ENCODE measurements at regions not wholly inside any gene's neighbourhood (a gene's known extent, or its start where the extent isn't known, plus 50 kb on each side); places are given as distances from the start of the nearest gene placed in this dataset.
"Not testable (repeated sequence)": the region's sequence is repeated elsewhere in the genome, so short reads cannot be mapped to it uniquely, and the experiment has no call there.

DNA sequence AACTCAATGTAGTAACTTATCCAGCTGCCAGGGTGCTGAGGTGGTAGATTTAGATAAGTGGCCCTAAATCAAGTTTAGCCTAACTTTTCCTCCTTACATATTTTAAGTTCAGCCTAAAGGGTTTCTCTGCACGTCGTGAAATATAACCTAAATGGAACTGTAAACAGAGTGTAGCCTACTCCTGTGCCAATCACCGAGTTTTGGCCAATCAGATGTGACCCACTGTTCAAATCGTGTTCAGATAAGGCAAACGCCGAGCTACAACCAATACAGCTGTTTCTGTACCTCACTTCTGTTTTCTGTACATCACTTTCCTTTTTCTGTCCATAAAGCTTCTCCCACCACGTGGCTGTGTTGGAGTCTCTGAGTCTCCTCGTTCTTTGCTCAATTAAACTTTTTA is 904.2 kb upstream of the POT1 start:
- CTCF ChIA-PET: interaction anchor here (0.7 kb wide), 1 partner anchor 127 kb away, joined by 5 read pairs; no protein-coding TSS in a partner anchor
- POLR2A ChIA-PET: no interaction called here
- no peak for DNase-seq (ENCODE audit: extremely low spot score)
- TF ChIP-seq FOXM1 (IDR thresholded peaks at IDR 0.05; ENCODE audit: borderline replicate concordance): no peak
- no peak for TF ChIP-seq ZNF384 (IDR thresholded peaks at IDR 0.05)
- no peak for TF ChIP-seq FOXA1 (IDR thresholded peaks at IDR 0.05)
- TF ChIP-seq TARDBP (IDR thresholded peaks at IDR 0.05): no peak
- no peak for TF ChIP-seq SUZ12 (IDR thresholded peaks at IDR 0.05)
- no peak for TF ChIP-seq CTBP1 (IDR thresholded peaks at IDR 0.05; ENCODE audit: borderline replicate concordance)
- no peak for TF ChIP-seq ARNT (IDR thresholded peaks at IDR 0.05)
- TF ChIP-seq HDGF (IDR thresholded peaks at IDR 0.05; ENCODE audit: borderline replicate concordance): no peak
- TF ChIP-seq L3MBTL2 (conservative IDR thresholded peaks at IDR 0.05): no peak
- no peak for TF ChIP-seq LEF1 (IDR thresholded peaks at IDR 0.05; ENCODE audit: borderline replicate concordance)
- TF ChIP-seq, protein P1, sequence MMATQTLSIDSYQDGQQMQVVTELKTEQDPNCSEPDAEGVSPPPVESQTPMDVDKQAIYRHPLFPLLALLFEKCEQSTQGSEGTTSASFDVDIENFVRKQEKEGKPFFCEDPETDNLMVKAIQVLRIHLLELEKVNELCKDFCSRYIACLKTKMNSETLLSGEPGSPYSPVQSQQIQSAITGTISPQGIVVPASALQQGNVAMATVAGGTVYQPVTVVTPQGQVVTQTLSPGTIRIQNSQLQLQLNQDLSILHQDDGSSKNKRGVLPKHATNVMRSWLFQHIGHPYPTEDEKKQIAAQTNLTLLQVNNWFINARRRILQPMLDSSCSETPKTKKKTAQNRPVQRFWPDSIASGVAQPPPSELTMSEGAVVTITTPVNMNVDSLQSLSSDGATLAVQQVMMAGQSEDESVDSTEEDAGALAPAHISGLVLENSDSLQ (IDR thresholded peaks at IDR 0.05): no peak

DNA sequence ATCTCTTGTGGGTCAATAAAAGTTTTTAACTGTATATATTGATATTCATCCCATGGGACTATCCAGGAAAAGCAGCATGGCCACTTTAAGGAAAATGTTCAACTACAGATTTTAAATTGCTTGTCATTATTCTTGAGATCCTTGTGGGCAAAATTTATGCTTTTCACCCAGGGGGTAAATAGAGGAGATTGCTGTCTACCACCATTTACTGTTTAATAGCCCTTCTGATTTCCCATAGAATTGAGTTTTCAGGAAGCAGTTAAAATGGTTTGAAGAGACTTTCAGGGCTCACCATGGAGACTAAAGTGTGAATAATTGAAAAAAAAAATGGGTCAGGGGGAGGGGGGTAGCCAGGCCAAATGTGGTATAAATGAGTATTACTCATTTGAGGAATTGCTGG is 901.1 kb upstream of the POT1 start:
- TF ChIP-seq FOXA1 (IDR thresholded peaks at IDR 0.05) (no peak), L3MBTL2 (conservative IDR thresholded peaks at IDR 0.05) (no peak), FOXK2 (IDR thresholded peaks at IDR 0.05) (no peak), ELF4 (IDR thresholded peaks at IDR 0.05) (no peak)
- DNase-seq (ENCODE audit: extremely low spot score): no peak

DNA sequence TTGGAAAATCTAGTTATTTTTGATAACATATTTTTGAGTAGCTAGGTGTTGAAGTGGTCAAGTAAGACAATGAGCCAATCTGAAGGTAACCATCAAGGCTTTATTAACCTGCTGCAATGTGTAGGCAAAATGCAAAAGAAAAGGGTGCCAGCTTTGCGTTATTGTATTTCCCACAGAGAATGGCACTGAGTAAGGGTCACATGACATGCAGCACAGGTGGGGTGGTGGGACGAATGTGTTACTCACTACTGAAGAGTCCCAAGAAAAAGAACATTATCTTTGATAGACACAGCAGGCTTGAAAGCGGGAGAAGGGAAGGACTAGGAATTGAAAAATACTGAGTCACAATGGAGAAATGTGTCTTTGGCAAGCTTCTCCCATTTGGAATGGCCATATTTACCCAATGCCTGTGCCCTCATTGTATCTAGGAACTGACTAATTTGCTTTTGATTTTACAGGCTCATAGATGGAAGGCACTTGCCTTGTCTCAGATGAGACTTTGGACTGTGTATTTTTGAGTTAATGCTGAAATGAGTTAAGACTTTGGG is 898.6 kb upstream of the POT1 start:
- TF ChIP-seq SUZ12 (IDR thresholded peaks at IDR 0.05): no peak
- TF ChIP-seq NFRKB (IDR thresholded peaks at IDR 0.05): no peak
- TF ChIP-seq ARNT (IDR thresholded peaks at IDR 0.05): no peak
- TF ChIP-seq LEF1 (IDR thresholded peaks at IDR 0.05; ENCODE audit: borderline replicate concordance): no peak
- no peak for TF ChIP-seq FOXK2 (IDR thresholded peaks at IDR 0.05)
- no peak for TF ChIP-seq CTBP1 (IDR thresholded peaks at IDR 0.05; ENCODE audit: borderline replicate concordance)
- no peak for TF ChIP-seq SP1 (IDR thresholded peaks at IDR 0.05)
- TF ChIP-seq ZNF384 (IDR thresholded peaks at IDR 0.05): no peak
- TF ChIP-seq, protein P1 (IDR thresholded peaks at IDR 0.05): no peak
- no peak for TF ChIP-seq L3MBTL2 (conservative IDR thresholded peaks at IDR 0.05)
- no peak for TF ChIP-seq TARDBP (IDR thresholded peaks at IDR 0.05)
- no peak for TF ChIP-seq FOXM1 (IDR thresholded peaks at IDR 0.05; ENCODE audit: borderline replicate concordance)
- no peak for TF ChIP-seq FOXA1 (IDR thresholded peaks at IDR 0.05)
- TF ChIP-seq HDGF (IDR thresholded peaks at IDR 0.05; ENCODE audit: borderline replicate concordance): no peak
- TF ChIP-seq BHLHE40 (IDR thresholded peaks at IDR 0.05; ENCODE audit: borderline replicate concordance): no peak
- no peak for TF ChIP-seq ELF4 (IDR thresholded peaks at IDR 0.05)
- CTCF ChIA-PET: no interaction called here
- POLR2A ChIA-PET: no interaction called here
- DNase-seq (ENCODE audit: extremely low spot score): no peak

More for the DNA sequence above, 901.1 kb upstream of the POT1 start:
- ChIA-PET CTCF (no interaction called here), POLR2A (no interaction called here)

DNA sequence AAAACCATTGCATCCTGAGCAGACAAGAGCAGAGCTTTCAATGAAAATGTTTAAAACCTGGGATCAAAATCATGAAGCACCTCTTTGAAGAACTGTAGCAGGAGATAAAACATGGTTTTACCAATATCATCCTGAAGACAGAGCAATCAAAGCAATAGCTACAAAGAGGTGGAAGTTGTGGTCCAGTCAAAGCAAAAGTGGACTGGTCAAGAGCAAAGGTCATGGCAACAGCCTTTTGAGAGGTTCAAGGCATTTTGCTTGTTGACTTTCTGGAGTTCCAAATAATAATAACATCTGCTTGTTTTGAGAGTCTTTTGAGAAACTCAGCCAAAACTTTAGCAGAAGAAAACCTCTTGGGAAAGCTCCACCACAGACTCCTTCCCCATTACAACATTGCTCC is 893.9 kb upstream of the POT1 start:
- POLR2A ChIA-PET: no interaction called here
- CTCF ChIA-PET: no interaction called here
- DNase-seq (ENCODE audit: extremely low spot score): no peak
- TF ChIP-seq L3MBTL2 (conservative IDR thresholded peaks at IDR 0.05): no peak
- no peak for TF ChIP-seq CTBP1 (IDR thresholded peaks at IDR 0.05; ENCODE audit: borderline replicate concordance)
- no peak for TF ChIP-seq HDGF (IDR thresholded peaks at IDR 0.05; ENCODE audit: borderline replicate concordance)
- TF ChIP-seq ARNT (IDR thresholded peaks at IDR 0.05): no peak
- TF ChIP-seq ZNF384 (IDR thresholded peaks at IDR 0.05): no peak
- TF ChIP-seq FOXM1 (IDR thresholded peaks at IDR 0.05; ENCODE audit: borderline replicate concordance): no peak
- TF ChIP-seq BHLHE40 (IDR thresholded peaks at IDR 0.05; ENCODE audit: borderline replicate concordance): no peak
- no peak for TF ChIP-seq FOXK2 (IDR thresholded peaks at IDR 0.05)
- no peak for TF ChIP-seq LEF1 (IDR thresholded peaks at IDR 0.05; ENCODE audit: borderline replicate concordance)
- TF ChIP-seq TARDBP (IDR thresholded peaks at IDR 0.05): no peak
- no peak for TF ChIP-seq SUZ12 (IDR thresholded peaks at IDR 0.05)
- no peak for TF ChIP-seq SP1 (IDR thresholded peaks at IDR 0.05)
- TF ChIP-seq ELF4 (IDR thresholded peaks at IDR 0.05): no peak
- TF ChIP-seq, protein P1 (IDR thresholded peaks at IDR 0.05): no peak
- no peak for TF ChIP-seq FOXA1 (IDR thresholded peaks at IDR 0.05)
- TF ChIP-seq NFRKB (IDR thresholded peaks at IDR 0.05): no peak

DNA sequence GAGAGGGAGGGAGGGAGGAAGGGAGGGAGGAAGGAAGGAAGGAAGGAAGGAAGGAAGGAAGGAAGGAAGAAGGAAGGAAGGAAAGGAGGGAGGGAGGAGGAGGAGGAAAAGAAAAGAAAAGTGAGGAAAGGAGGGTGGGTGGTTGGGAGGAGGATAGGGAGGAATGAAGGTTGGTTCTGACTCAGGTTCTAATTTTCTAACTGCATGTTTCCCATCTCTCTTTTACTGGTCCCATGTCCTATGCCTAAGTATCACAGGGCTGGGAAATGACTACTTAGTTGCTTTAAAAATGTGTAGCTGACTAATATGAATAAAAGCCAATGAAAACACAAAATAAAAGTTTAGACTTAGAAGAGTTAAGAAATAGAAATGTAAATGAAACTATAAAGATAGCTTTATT is 890.9 kb upstream of the POT1 start:
- ChIA-PET POLR2A (no interaction called here), CTCF (no interaction called here)
- TF ChIP-seq LEF1 (IDR thresholded peaks at IDR 0.05; ENCODE audit: borderline replicate concordance): no peak
- TF ChIP-seq NFRKB (IDR thresholded peaks at IDR 0.05): no peak
- TF ChIP-seq ZNF384 (IDR thresholded peaks at IDR 0.05): no peak
- TF ChIP-seq BHLHE40 (IDR thresholded peaks at IDR 0.05; ENCODE audit: borderline replicate concordance): no peak
- DNase-seq (ENCODE audit: extremely low spot score): no peak

DNA sequence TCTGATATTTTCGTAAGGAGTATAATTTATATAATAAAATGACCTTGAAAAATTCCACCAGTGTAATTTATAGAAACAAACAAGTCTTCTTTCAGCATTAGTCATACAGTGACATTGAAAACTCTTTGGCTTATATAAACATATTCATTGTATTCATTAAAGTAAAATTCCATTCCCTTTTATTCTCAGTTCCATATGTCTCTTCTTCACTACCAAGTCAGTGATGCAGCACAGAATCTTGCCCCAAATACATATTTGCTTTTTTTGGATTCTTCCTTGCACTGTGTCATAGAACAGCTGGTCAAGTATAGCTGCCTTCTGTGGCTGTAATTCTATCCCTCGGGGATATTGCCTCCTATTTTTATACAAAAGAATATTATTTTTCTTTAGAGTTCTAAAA is 884.5 kb upstream of the POT1 start:
- no peak for TF ChIP-seq SUZ12 (IDR thresholded peaks at IDR 0.05)
- no peak for TF ChIP-seq HDGF (IDR thresholded peaks at IDR 0.05; ENCODE audit: borderline replicate concordance)
- no peak for TF ChIP-seq SP1 (IDR thresholded peaks at IDR 0.05)
- no peak for TF ChIP-seq FOXA1 (IDR thresholded peaks at IDR 0.05)
- no peak for TF ChIP-seq L3MBTL2 (conservative IDR thresholded peaks at IDR 0.05)
- TF ChIP-seq, protein P1 (IDR thresholded peaks at IDR 0.05): no peak
- no peak for TF ChIP-seq TARDBP (IDR thresholded peaks at IDR 0.05)
- TF ChIP-seq ARNT (IDR thresholded peaks at IDR 0.05): no peak
- no peak for TF ChIP-seq ZNF384 (IDR thresholded peaks at IDR 0.05)
- TF ChIP-seq ELF4 (IDR thresholded peaks at IDR 0.05): no peak
- no peak for TF ChIP-seq FOXK2 (IDR thresholded peaks at IDR 0.05)
- no peak for TF ChIP-seq BHLHE40 (IDR thresholded peaks at IDR 0.05; ENCODE audit: borderline replicate concordance)
- no peak for TF ChIP-seq FOXM1 (IDR thresholded peaks at IDR 0.05; ENCODE audit: borderline replicate concordance)
- TF ChIP-seq CTBP1 (IDR thresholded peaks at IDR 0.05; ENCODE audit: borderline replicate concordance): no peak
- TF ChIP-seq LEF1 (IDR thresholded peaks at IDR 0.05; ENCODE audit: borderline replicate concordance): no peak
- TF ChIP-seq NFRKB (IDR thresholded peaks at IDR 0.05): no peak
- POLR2A ChIA-PET: no interaction called here
- no peak for DNase-seq (ENCODE audit: extremely low spot score)
- CTCF ChIA-PET: no interaction called here

DNA sequence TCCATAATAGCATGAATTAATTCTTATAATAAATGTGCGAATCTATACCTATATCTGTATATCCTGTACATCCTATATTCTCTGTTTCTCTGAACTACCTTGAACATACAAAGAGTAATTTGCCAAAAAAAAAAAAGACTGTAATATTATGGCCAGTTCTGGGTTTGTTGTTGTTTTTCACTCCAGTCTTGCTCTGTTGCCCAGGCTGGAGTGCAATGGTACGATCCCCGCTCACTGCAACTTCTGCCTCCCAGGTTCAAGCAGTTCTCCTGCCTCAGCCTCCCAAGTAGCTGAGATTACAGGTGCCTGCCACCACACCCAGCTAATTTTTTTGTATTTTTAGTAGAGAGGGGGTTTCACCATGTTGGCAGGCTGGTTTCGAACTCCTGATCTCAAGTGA is 876.9 kb upstream of the POT1 start:
- POLR2A ChIA-PET: not testable (repeated sequence)

More for the DNA sequence above, 876.9 kb upstream of the POT1 start:
- CTCF ChIA-PET; DNase-seq (ENCODE audit: extremely low spot score): not testable (repeated sequence)

All from HEK293T (cell line).